ENCODE measurements at regions not wholly inside any gene's neighbourhood (a gene's known extent, or its start where the extent isn't known, plus 50 kb on each side); places are given as distances from the start of the nearest gene placed in this dataset.

GRCh38 chr17:70242781-70243437 lies 73.6 kb downstream of the KCNJ2 start:
- FAIRE-seq, result no peak
- POLR2A ChIA-PET, result no interaction called here
- CTCF ChIA-PET, result interaction anchor here (1.1 to 1.5 kb wide), 4 partner anchors 10 to 58 kb away, joined by 3 read pairs; no protein-coding TSS in a partner anchor

More at GRCh38 chr17:70242781-70243437, 73.6 kb downstream of the KCNJ2 start:
- Histone ChIP-seq H3K79me2 (ENCODE audit: control insufficient read depth, insufficient read depth, low read length) (no peaks in the 10 kb centered on the region), H2AFZ (ENCODE audit: low read depth, low read length) (peak overlapping the region; percentile 48), H3K27me3 (ENCODE audit: control insufficient read depth in 2 of 2, insufficient read depth in 2 of 2, low read length in 2 of 2) (no peaks in the 10 kb centered on the region), H4K20me1 (replicated peaks; ENCODE audit: control insufficient read depth, extremely low read depth, insufficient read depth, low read length) (no peaks in the 10 kb centered on the region), H3K27ac (ENCODE audit: insufficient read depth, low read depth, low read length) (no peak overlapping the region), H3K9me1 (replicated peaks; ENCODE audit: control insufficient read depth, extremely low read depth, insufficient read depth, low read length) (no peaks in the 10 kb centered on the region), H3K4me1 (ENCODE audit: control insufficient read depth, extremely low read depth, insufficient read depth, low read length) (peaks cover 8% of the 10 kb centered on the region), H3K36me3 (ENCODE audit: control insufficient read depth in 2 of 2, extremely low read depth in 1 of 2, insufficient read depth in 2 of 2, low read length in 2 of 2) (no peaks in the 10 kb centered on the region), H3K4me3 (replicated peaks in 1 of 3; ENCODE audit: insufficient read depth in 1 of 3, low read depth in 1 of 3, low read length in 3 of 3) (no peak overlapping the region), H3K4me2 (ENCODE audit: insufficient read depth, low read length) (no peak overlapping the region), H3K9me3 (replicated peaks; ENCODE audit: control insufficient read depth, insufficient read depth, low read length) (no peaks in the 10 kb centered on the region), H3K9ac (replicated peaks; ENCODE audit: extremely low read depth, insufficient read depth, low read length) (no peak overlapping the region)
- dilution Hi-C loops (cut with MboI; ENCODE audit: extremely low pct_ligation_motif_present, low sequenced_read_pairs) (no loop called here), intact Hi-C loops (cut with micrococcal nuclease) (loop anchor here (5.0 kb wide), 1 partner anchor 41 kb away; no protein-coding TSS in a partner anchor)
- BruUV-seq (replicated peaks), result no TSS peak
- TF ChIP-seq EZH2 (IDR thresholded peaks at IDR 0.05; ENCODE audit: borderline replicate concordance, low read depth, low read length, severe bottlenecking) (no peak), POLR2AphosphoS5 (IDR thresholded peaks at IDR 0.05; ENCODE audit: insufficient read depth, low read depth, low read length) (no peak), MYC (IDR thresholded peaks at IDR 0.05; ENCODE audit: low read depth, low read length) (no peak), POLR2A (IDR thresholded peaks at IDR 0.05; ENCODE audit: low read depth, low read length) (no peak), JUN (IDR thresholded peaks at IDR 0.05; ENCODE audit: borderline replicate concordance, insufficient read depth, insufficient read length, low read depth) (no peak), GATA2 (IDR thresholded peaks at IDR 0.05; ENCODE audit: insufficient read depth, insufficient read length, low read depth, low read length) (no peak), FOS (IDR thresholded peaks at IDR 0.05; ENCODE audit: borderline replicate concordance, insufficient read depth, low read length) (no peak)
- TF ChIP-seq, protein P1, sequence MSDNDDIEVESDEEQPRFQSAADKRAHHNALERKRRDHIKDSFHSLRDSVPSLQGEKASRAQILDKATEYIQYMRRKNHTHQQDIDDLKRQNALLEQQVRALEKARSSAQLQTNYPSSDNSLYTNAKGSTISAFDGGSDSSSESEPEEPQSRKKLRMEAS (IDR thresholded peaks at IDR 0.05; ENCODE audit: insufficient read depth, insufficient read length), result no peak
- TF ChIP-seq, protein P2, sequence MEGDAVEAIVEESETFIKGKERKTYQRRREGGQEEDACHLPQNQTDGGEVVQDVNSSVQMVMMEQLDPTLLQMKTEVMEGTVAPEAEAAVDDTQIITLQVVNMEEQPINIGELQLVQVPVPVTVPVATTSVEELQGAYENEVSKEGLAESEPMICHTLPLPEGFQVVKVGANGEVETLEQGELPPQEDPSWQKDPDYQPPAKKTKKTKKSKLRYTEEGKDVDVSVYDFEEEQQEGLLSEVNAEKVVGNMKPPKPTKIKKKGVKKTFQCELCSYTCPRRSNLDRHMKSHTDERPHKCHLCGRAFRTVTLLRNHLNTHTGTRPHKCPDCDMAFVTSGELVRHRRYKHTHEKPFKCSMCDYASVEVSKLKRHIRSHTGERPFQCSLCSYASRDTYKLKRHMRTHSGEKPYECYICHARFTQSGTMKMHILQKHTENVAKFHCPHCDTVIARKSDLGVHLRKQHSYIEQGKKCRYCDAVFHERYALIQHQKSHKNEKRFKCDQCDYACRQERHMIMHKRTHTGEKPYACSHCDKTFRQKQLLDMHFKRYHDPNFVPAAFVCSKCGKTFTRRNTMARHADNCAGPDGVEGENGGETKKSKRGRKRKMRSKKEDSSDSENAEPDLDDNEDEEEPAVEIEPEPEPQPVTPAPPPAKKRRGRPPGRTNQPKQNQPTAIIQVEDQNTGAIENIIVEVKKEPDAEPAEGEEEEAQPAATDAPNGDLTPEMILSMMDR (IDR thresholded peaks at IDR 0.05; ENCODE audit: extremely low read depth in 1 of 2, insufficient read depth in 1 of 2, low read depth in 1 of 2, low read length in 2 of 2), result no peak
- peak; percentile 22 for DNase-seq (ENCODE audit: low read depth, low spot score)

Data from endothelial cell of umbilical vein (primary cell).